SJSA1 (cell line): ENCODE measurements at regions not wholly inside any gene's neighbourhood (a gene's known extent, or its start where the extent isn't known, plus 50 kb on each side); places are given as distances from the start of the nearest gene placed in this dataset.

Experiments
- DNase-seq, 2 experiments: peaks; one replicate each; pipeline ENCODE4 v3.0.0-alpha.2; 2015 to 2020; ENCODE audit warnings: low spot score in 2 of 2, low read depth in 1 of 2
- H3K27ac ChIP-seq: fragments of 250-450 bp; sonication (Bioruptor Pico); 2 replicates; pipeline ENCODE4 v1.5.1; 2020; ENCODE audit warnings: mild to moderate bottlenecking, moderate library complexity
- H3K27me3 ChIP-seq: fragments of 250-450 bp; sonication (Bioruptor Pico); replicated peaks from 2 replicates; pipeline ENCODE4 v1.5.1; 2020; ENCODE audit warnings: mild to moderate bottlenecking, moderate library complexity
- H3K36me3 ChIP-seq: fragments of 250-450 bp; sonication (Bioruptor Pico); 2 replicates; pipeline ENCODE4 v1.5.1; 2020; ENCODE audit warnings: mild to moderate bottlenecking
- H3K4me1 ChIP-seq: fragments of 250-450 bp; sonication (Bioruptor Pico); replicated peaks from 2 replicates; pipeline ENCODE4 v1.6.1; 2021; ENCODE audit warnings: mild to moderate bottlenecking
- H3K4me3 ChIP-seq: fragments of 250-450 bp; sonication (Bioruptor Pico); 2 replicates; pipeline ENCODE4 v1.5.1; 2020; ENCODE audit warnings: mild to moderate bottlenecking
- H3K9me3 ChIP-seq: fragments of 250-450 bp; sonication (Bioruptor Pico); replicated peaks from 2 replicates; pipeline ENCODE4 v1.5.1; 2020; ENCODE audit warnings: mild to moderate bottlenecking

DNA sequence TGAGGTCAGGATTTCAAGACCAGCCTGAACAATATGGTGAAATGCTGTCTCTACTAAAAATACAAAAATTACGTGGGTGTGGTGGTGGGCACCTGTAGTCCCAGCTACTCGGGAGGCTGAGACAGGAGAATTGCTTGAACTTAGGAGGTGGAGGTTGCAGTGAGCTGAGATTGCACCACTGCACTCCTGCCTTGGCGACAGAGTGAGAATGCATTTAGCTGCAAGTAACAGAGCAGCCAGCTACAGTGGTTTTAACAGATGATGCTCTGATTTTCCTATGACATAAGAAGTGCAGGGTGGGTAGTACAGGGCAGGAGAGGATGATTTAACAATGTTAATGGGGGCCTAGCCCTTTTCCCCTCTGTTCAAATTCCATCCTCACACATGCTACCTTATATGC, 267.9 kb downstream of the RPLP1 start:
- no peaks in the 10 kb centered on the region for H3K36me3 ChIP-seq
- H3K27me3 ChIP-seq, result no peaks in the 10 kb centered on the region
- DNase-seq, result no peak
- no peak overlapping the region for H3K27ac ChIP-seq
- H3K4me3 ChIP-seq, result no peak overlapping the region
- peaks cover 33% of the 10 kb centered on the region for H3K4me1 ChIP-seq
- no peaks in the 10 kb centered on the region for H3K9me3 ChIP-seq

GRCh38 chr15:69722924-69723323, 270.3 kb downstream of the RPLP1 start:
- Histone ChIP-seq H3K27ac (no peak overlapping the region), H3K27me3 (no peaks in the 10 kb centered on the region), H3K4me1 (peaks cover 21% of the 10 kb centered on the region), H3K36me3 (no peaks in the 10 kb centered on the region), H3K4me3 (no peak overlapping the region), H3K9me3 (no peaks in the 10 kb centered on the region)
- no peak for DNase-seq

- peaks cover 15% of the 10 kb centered on the region for H3K4me1 ChIP-seq
- DNase-seq, result no peak
These were observed 270.9 kb downstream of the RPLP1 start for GRCh38 chr15:69723404-69724096.

DNA sequence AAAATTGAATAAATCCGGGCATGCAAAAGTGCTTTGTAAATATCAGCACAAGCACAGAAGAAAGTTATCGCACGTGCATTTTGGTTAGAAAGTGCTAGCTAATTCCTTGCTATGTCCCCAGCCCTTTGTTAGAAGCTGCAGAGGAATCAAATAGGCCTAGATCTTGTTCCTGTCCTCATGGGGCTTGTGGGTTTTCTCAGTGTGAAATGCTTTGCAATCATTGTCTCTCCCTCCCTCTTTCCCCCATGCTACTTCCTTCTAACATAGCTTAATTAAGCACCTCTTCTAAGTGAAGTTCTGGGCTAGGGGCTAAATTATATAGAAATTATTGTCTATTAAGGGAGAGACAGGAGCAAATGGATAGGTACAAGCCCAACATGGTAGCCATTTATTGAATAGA, 271.7 kb downstream of the RPLP1 start:
- H3K27ac ChIP-seq, result no peak overlapping the region
- peaks cover 18% of the 10 kb centered on the region for H3K4me1 ChIP-seq
- H3K36me3 ChIP-seq, result no peaks in the 10 kb centered on the region

More at GRCh38 chr15:69723404-69724096, 270.9 kb downstream of the RPLP1 start:
- no peaks in the 10 kb centered on the region for H3K36me3 ChIP-seq
- no peak overlapping the region for H3K27ac ChIP-seq
- no peaks in the 10 kb centered on the region for H3K9me3 ChIP-seq
- H3K27me3 ChIP-seq, result no peaks in the 10 kb centered on the region
- H3K4me3 ChIP-seq, result no peak overlapping the region

DNA sequence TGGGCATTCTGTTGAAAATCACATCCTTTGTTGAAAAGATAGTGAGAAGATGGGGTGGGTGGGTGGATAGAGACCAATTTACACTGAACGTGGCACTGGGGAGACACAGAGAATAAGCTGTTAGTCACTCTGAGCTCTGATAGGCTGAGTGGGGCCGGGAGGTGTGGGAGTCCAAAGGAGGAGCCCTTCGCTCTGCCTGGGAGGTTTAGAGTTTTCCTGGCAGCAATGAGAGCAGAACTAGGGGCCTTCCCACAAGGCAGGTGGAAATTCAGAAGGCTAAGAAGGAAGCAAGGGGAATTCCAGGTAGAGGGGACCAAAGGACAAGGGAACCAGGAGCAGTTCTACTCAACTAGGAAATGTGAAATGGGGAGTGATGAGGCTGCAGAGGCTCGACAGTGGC, 272.7 kb downstream of the RPLP1 start:
- DNase-seq, result no peak
- no peak overlapping the region for H3K27ac ChIP-seq
- no peak overlapping the region for H3K4me3 ChIP-seq
- H3K27me3 ChIP-seq, result no peaks in the 10 kb centered on the region
- H3K4me1 ChIP-seq, result peaks cover 22% of the 10 kb centered on the region
- H3K36me3 ChIP-seq, result no peaks in the 10 kb centered on the region
- H3K9me3 ChIP-seq, result no peaks in the 10 kb centered on the region

More for the DNA sequence above, 271.7 kb downstream of the RPLP1 start:
- DNase-seq, result no peak
- Histone ChIP-seq H3K9me3 (no peaks in the 10 kb centered on the region), H3K4me3 (no peak overlapping the region), H3K27me3 (no peaks in the 10 kb centered on the region)

DNA sequence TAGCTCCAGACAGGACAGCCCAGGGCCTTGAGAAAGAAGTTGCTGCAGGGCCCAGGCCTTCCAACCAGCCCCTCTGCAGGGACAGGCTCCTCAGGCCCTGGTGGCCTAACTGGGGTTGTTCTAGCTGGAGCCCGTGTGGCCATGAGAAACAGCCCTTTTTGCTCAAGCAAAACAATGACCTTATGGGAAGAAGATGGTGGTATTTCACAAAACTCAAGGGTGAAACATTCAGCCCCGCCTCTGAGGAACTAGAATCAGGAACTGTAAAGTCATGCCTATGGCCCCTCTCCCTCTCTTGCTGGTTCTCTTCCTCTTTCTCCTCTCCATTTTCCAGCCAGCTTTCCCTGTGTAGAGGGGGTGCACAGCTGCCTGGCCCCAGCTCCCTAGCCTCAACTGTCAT, 273.3 kb downstream of the RPLP1 start:
- Histone ChIP-seq H3K27me3 (no peaks in the 10 kb centered on the region), H3K4me3 (no peak overlapping the region)

GRCh38 chr15:69727121-69727924, 274.7 kb downstream of the RPLP1 start:
- H3K4me3 ChIP-seq, result no peak overlapping the region
- H3K4me1 ChIP-seq, result peaks cover 14% of the 10 kb centered on the region
- no peaks in the 10 kb centered on the region for H3K36me3 ChIP-seq

More for the DNA sequence above, 273.3 kb downstream of the RPLP1 start:
- H3K27ac ChIP-seq, result no peak overlapping the region
- no peak for DNase-seq
- peaks cover 26% of the 10 kb centered on the region for H3K4me1 ChIP-seq
- H3K9me3 ChIP-seq, result no peaks in the 10 kb centered on the region
- no peaks in the 10 kb centered on the region for H3K36me3 ChIP-seq

GRCh38 chr15:69729167-69729748, 276.6 kb downstream of the RPLP1 start:
- no peak overlapping the region for H3K27ac ChIP-seq
- H3K36me3 ChIP-seq, result no peaks in the 10 kb centered on the region
- H3K4me1 ChIP-seq, result peaks cover 17% of the 10 kb centered on the region
- H3K4me3 ChIP-seq, result no peak overlapping the region
- H3K9me3 ChIP-seq, result no peaks in the 10 kb centered on the region
- peak in 1 of 2 experiments; percentile 51 for DNase-seq
- H3K27me3 ChIP-seq, result no peaks in the 10 kb centered on the region

More at GRCh38 chr15:69727121-69727924, 274.7 kb downstream of the RPLP1 start:
- no peaks in the 10 kb centered on the region for H3K27me3 ChIP-seq
- H3K9me3 ChIP-seq, result no peaks in the 10 kb centered on the region
- DNase-seq, result no peak
- no peak overlapping the region for H3K27ac ChIP-seq

GRCh38 chr15:69730281-69731080, 277.9 kb downstream of the RPLP1 start:
- peaks cover 26% of the 10 kb centered on the region for H3K4me1 ChIP-seq
- no peak overlapping the region for H3K27ac ChIP-seq
- no peaks in the 10 kb centered on the region for H3K9me3 ChIP-seq
- peak in 1 of 2 experiments; percentile 33 for DNase-seq
- H3K4me3 ChIP-seq, result no peak overlapping the region
- H3K36me3 ChIP-seq, result no peaks in the 10 kb centered on the region
- H3K27me3 ChIP-seq, result no peaks in the 10 kb centered on the region

DNA sequence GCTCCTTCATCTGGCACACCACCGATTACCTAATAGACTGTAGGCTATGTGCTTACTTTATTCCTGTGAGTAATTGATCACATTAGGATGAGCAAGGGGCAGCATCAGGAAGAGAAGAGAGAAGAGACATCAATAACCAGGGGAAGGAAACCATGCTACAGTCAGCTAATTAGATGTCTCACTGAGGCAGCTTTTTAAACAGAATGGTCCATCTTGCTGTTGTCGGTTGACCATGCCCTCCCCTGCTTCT, 278.4 kb downstream of the RPLP1 start:
- Histone ChIP-seq H3K9me3 (no peaks in the 10 kb centered on the region), H3K4me1 (peaks cover 31% of the 10 kb centered on the region), H3K27ac (no peak overlapping the region), H3K36me3 (no peaks in the 10 kb centered on the region), H3K27me3 (no peaks in the 10 kb centered on the region), H3K4me3 (no peak overlapping the region)
- DNase-seq, result no peak

- Histone ChIP-seq H3K27me3 (no peaks in the 10 kb centered on the region), H3K9me3 (no peaks in the 10 kb centered on the region), H3K4me3 (no peak overlapping the region), H3K36me3 (no peaks in the 10 kb centered on the region), H3K4me1 (peaks cover 37% of the 10 kb centered on the region), H3K27ac (no peak overlapping the region)
- no peak for DNase-seq
These were observed 279.0 kb downstream of the RPLP1 start for GRCh38 chr15:69731581-69731980.

DNA sequence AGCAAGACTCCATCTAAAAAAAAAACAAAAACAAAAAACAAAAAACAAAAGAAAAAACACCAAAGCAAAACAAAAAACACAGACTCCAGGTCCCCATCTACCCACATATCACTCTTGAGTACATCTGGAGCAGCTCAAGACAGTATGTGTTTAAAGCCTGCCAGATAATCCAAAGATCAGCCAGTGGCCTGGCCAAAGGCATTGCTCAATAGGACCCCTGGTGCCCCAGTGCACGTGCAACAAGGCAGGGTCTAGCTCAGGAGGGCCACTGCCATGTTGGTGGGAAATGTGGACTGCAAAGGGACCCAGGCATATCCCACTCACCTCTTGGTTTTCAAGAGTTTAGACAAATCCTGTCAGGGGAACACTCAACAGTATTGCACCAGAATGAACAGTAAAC, 279.5 kb downstream of the RPLP1 start:
- H3K27me3 ChIP-seq, result no peaks in the 10 kb centered on the region
- peaks cover 40% of the 10 kb centered on the region for H3K4me1 ChIP-seq
- no peaks in the 10 kb centered on the region for H3K9me3 ChIP-seq
- H3K36me3 ChIP-seq, result no peaks in the 10 kb centered on the region
- DNase-seq, result no peak
- no peak overlapping the region for H3K27ac ChIP-seq
- H3K4me3 ChIP-seq, result no peak overlapping the region

DNA sequence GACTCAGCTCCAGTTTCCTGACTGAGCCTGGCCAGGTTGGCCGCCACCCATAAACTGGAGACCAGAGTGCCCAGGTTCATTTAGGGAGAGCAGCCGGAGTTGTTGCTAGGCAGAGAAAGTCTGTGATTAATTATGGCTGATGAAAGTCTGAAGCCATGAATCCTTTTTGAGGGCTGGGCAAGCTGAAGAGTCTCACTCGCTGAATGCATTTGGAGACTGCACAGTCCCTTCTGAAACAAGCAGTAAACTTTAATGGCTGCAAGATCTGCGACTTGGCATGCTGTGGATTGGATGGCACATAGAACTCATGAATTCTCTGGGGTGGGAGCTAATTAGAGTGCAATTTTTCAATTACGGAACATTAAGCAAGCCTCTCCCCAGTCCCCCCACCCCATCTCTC, 282.1 kb downstream of the RPLP1 start:
- H3K4me1 ChIP-seq, result peaks cover 36% of the 10 kb centered on the region
- no peaks in the 10 kb centered on the region for H3K27me3 ChIP-seq
- no peaks in the 10 kb centered on the region for H3K36me3 ChIP-seq
- H3K4me3 ChIP-seq, result no peak overlapping the region
- no peaks in the 10 kb centered on the region for H3K9me3 ChIP-seq
- peak overlapping the region; percentile 93 for H3K27ac ChIP-seq
- no peak for DNase-seq
